ES-I3 (cell line): ENCODE measurements at regions not wholly inside any gene's neighbourhood (a gene's known extent, or its start where the extent isn't known, plus 50 kb on each side); places are given as distances from the start of the nearest gene placed in this dataset.

Source experiments
- H3K36me3 ChIP-seq: 2 replicates; pipeline ENCODE4 v1.6.1; 2013; ENCODE audit warnings: mild to moderate bottlenecking, low read length, control low read depth, moderate library complexity; ENCODE audit not compliant: insufficient read depth
- H3K4me1 ChIP-seq: 2 replicates; pipeline ENCODE4 v1.6.1; 2013; ENCODE audit warnings: mild to moderate bottlenecking, control low read depth, low read length; ENCODE audit not compliant: insufficient read depth
- H3K9ac ChIP-seq: 2 replicates; pipeline ENCODE4 v1.6.1; 2013; ENCODE audit warnings: low read depth, mild to moderate bottlenecking, low read length, moderate library complexity
- H3K9me3 ChIP-seq: 2 replicates; pipeline ENCODE4 v1.6.1; 2013; ENCODE audit warnings: mild to moderate bottlenecking, low read length, moderate library complexity; ENCODE audit not compliant: control insufficient read depth, insufficient read depth

DNA sequence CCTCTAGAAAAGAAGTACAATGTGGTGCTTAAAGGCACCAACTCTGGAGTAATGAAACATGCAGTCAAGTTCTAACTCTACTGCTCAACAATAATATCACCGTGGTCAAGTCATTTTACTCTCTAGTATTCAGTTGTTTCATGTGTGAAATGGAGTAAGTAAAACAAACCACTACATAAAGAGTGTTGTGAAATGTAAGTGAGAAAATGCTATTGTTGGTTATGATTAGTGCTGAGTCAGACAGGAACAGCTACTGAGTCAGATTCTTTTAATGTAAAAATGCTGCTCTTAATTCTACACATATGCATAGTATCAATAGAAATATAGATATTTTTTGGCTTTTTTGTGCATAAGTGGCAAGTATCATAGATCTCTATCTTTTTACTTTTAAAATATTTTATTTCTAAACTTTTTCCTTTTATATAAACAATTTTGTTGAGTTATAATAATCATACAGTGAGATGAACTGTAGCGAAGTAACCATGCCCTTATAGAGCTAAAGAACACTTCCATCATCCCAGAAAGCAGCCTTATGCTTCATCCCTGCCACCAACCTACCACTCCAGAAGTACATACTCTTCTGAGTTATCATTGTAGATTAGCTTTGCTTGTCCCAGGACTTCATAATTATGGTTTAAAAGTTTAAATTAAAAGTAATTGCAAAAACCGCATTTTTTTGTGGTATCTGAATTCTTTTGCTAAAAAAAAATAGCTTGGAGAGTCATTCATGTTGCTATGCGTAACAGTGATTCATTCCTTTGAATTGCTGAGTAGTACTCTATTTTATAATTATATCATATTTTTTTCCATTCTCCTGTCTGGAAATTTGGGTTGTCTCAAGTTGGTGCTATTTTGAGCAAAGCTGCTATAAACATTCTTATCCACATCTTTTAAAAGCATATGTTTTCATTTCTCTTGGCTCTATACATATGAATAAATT, 548.2 kb upstream of the CLINT1 start:
- Histone ChIP-seq H3K36me3 (no peaks in the 10 kb centered on the region), H3K4me1 (no peaks in the 10 kb centered on the region), H3K9ac (no peak overlapping the region), H3K9me3 (no peaks in the 10 kb centered on the region)

DNA sequence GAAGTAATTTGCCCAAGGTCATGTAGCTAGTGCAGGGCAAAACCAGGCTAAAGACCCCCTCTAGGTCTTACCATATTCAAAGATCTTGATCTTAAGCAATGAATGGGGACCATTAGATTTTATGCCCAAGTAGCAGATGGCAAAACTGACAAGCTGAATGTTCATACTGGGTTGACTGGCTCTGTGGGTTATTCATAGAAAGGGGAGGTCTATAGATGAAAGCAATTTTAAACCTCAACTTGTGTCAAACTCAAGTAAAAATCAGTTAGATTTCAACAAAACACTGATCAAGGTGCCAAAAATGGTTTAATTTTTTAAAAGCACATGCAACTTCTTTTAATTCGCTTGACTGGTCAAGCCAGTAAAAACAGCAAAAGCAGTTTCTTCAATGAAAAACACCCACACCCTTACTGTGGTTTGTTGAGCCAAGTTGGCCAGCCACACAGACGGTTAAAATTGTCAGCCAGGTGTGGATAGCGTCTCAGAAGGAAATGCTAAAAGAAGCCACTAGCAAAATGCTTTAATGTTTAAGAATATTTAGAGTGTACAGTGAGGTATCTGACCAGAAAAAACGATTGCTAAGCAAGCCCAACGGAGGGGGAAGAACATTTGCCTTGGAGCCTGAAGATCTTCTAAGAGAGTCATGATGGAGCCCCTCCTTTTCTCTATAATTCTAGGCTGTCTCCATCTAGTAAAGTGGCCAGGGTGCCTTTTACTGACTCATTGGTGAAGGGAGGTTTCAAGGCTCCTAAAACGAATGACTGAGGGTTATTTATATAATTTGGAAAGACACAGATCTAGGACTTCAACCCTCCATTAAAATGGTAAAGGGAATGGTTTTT, 539.6 kb upstream of the CLINT1 start:
- no peaks in the 10 kb centered on the region for H3K36me3 ChIP-seq
- no peaks in the 10 kb centered on the region for H3K4me1 ChIP-seq
- H3K9me3 ChIP-seq, result no peaks in the 10 kb centered on the region
- no peak overlapping the region for H3K9ac ChIP-seq

DNA sequence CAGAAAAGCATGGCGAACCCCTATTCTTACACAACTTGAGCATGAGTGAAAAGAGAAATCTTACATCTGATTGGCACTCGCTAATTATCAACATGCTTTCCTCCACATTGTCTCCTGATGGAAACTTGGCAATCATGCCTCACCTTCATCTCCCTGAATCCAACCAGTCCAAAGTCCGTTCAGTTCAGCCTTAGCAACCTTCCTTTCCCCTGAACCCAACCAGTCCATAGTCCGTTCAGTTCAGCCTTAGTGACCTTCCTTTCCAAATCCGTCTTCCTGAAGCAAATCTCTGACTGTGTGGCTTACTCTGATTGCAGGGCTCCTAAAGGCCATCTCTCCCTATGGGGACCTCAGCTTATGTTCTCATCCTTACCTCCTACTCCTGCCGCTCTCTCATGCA, 538.3 kb upstream of the CLINT1 start:
- H3K9ac ChIP-seq, result no peak overlapping the region
- no peaks in the 10 kb centered on the region for H3K4me1 ChIP-seq
- H3K9me3 ChIP-seq, result no peaks in the 10 kb centered on the region
- no peaks in the 10 kb centered on the region for H3K36me3 ChIP-seq

DNA sequence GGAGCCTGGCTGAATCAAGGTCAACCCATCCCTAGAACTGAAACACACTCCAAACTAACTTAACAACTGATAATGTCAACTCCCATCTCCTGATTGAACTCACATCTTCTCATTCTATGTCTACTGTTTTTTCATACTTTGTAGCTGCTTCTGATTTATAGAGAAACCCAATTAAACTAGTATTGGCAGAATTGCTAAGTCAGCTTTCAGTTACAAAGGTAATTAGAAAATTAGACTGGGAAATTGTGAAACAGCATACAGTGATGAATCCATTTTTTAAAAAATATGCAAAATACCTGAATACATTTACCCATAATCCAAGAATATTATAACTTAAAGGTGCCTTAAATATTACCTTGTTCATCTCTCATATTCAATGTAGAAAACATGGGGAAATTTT, 535.2 kb upstream of the CLINT1 start:
- no peak overlapping the region for H3K9ac ChIP-seq
- H3K4me1 ChIP-seq, result no peaks in the 10 kb centered on the region
- no peaks in the 10 kb centered on the region for H3K36me3 ChIP-seq
- no peaks in the 10 kb centered on the region for H3K9me3 ChIP-seq

DNA sequence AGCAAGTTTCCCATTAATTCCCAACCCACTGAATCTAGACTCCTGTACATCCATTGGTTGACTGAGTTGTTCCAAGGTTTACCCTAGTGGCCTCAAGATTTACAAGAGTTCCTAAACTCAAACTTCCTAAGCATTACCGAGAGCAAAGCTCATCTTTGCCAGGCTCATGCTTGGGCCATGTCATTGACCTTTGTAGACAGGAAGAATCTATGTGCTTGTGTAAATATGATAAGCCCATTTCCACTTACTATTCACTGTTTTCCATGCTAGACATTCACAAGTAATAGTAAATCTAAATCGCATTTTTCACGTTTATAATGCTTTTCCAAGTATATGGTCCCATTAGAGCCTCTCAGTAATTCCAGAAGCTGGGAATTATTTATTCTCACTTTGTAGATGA, 534.5 kb upstream of the CLINT1 start:
- no peaks in the 10 kb centered on the region for H3K9me3 ChIP-seq
- H3K36me3 ChIP-seq, result no peaks in the 10 kb centered on the region
- H3K9ac ChIP-seq, result no peak overlapping the region
- H3K4me1 ChIP-seq, result no peaks in the 10 kb centered on the region

DNA sequence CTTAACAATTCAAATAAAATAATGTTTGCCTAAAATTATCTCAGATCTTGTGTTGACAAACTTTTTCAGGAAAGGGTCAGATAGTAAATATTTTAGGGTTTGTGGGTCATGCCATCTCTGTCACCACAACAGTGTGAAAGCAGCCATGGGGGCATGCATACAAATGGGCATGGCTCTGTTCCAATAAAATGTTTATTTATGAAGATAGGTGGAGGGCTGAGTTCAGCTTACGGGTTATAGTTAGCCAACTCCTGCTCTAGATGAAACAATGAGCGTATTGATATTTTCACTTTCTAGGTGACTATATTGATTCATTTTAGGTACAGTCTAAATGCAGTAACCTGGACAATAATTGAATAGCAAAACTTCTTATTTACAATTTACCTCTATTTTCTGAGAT, 533.8 kb upstream of the CLINT1 start:
- Histone ChIP-seq H3K4me1 (no peaks in the 10 kb centered on the region), H3K9me3 (no peaks in the 10 kb centered on the region), H3K9ac (no peak overlapping the region), H3K36me3 (no peaks in the 10 kb centered on the region)

DNA sequence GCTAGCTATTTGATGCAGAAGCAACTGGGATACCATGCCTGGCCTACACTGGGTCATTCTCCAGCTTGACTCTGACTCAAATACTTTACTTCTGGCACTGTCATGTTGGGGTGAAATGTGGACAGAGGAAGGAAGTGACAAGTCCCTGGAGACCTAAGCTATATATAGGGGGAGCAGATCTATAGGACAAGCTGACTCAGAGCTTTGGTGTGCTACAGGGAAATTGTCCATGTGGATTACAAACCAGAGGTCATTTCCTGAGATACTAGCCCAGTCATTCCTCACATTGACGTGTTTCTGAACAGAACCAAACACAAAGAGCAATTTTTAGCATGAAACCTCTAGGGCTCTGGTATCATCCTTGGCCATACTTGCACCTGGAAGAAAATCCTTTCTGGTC, 531.6 kb upstream of the CLINT1 start:
- H3K9me3 ChIP-seq, result no peaks in the 10 kb centered on the region
- no peak overlapping the region for H3K9ac ChIP-seq
- H3K36me3 ChIP-seq, result no peaks in the 10 kb centered on the region
- no peaks in the 10 kb centered on the region for H3K4me1 ChIP-seq

DNA sequence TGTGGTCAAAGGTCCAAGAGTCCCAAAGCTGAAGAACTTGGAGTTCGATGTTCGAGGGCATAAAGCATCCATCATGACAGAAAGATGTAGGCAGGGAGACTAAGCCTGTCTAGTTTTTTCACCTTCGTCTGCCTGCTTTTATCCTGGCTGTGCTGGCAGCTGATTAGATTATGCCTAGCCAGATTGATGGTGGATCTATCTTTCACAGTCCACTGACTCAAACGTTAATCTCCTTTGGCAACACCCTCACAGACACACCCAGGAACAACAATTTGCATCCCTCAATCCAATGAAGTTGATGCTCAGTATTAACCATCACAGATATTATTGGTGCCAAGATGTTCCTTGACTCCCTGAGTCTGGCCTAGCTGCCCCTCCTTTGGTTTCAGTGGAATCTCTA, 530.8 kb upstream of the CLINT1 start:
- Histone ChIP-seq H3K36me3 (no peaks in the 10 kb centered on the region), H3K9ac (no peak overlapping the region), H3K9me3 (no peaks in the 10 kb centered on the region), H3K4me1 (no peaks in the 10 kb centered on the region)

DNA sequence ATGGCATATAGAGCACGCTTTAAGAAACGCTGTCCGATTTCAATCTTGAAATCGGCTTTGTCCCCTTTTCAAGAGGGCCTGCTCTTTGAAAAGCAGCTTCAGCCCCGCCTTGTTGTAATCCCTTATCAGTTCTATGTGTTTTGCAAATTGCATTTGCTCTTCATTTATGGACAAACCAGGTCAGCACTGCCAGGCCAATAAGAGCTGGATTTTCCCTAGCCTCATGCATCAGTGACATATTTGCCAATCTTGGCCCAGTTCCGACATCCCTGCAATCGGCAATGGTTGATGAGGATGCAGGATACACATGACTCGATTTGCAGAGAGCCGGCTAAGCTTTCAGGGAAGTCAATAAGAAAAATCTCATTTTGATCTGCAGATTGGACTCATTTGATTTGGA, 529.1 kb upstream of the CLINT1 start:
- Histone ChIP-seq H3K36me3 (no peaks in the 10 kb centered on the region), H3K9me3 (no peaks in the 10 kb centered on the region), H3K4me1 (peaks cover 2% of the 10 kb centered on the region; the same call in 1 of the 2 replicates), H3K9ac (no peak overlapping the region)

DNA sequence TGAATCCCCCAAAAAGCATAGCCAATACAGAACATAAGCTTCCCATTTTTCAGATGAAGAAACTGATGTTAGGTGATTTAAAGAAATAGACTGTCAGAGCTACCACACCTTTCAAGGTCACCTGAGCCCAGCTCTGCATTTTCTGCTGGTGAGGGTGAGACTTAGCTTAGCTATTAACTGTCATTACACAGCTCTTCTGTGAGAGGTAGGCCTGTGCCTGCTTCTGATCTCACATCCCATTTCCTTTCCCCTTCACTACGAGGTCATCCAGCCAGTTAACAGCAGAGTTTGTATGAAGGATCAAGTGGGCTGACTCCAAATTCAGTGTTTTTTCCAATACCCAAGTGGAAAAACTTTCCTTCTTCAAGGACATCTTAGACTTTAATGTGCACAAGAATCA, 528.6 kb upstream of the CLINT1 start:
- H3K4me1 ChIP-seq, result peaks cover 7% of the 10 kb centered on the region
- no peaks in the 10 kb centered on the region for H3K9me3 ChIP-seq

DNA sequence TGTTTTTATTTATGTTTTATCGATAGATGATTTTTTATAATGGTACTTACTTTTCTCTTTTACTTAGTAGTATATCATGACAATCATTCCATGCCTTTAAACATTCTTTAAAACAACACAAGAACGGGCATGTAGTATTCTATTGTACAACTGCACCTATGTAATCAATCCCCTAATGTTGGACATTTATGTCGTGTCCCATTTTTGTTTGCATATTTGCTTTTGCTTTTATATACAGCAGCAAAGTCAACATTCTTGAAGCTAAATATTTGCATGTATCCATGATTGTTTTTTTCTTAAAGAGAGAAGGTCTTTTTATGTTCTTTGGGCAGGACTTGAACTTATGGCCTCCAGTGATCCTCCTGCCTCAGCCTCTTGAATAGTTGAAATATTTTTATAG, 527.0 kb upstream of the CLINT1 start:
- Histone ChIP-seq H3K9me3 (no peaks in the 10 kb centered on the region), H3K36me3 (no peaks in the 10 kb centered on the region), H3K9ac (no peak overlapping the region), H3K4me1 (peaks cover 10% of the 10 kb centered on the region)

More for the DNA sequence above, 528.6 kb upstream of the CLINT1 start:
- no peak overlapping the region for H3K9ac ChIP-seq
- no peaks in the 10 kb centered on the region for H3K36me3 ChIP-seq

DNA sequence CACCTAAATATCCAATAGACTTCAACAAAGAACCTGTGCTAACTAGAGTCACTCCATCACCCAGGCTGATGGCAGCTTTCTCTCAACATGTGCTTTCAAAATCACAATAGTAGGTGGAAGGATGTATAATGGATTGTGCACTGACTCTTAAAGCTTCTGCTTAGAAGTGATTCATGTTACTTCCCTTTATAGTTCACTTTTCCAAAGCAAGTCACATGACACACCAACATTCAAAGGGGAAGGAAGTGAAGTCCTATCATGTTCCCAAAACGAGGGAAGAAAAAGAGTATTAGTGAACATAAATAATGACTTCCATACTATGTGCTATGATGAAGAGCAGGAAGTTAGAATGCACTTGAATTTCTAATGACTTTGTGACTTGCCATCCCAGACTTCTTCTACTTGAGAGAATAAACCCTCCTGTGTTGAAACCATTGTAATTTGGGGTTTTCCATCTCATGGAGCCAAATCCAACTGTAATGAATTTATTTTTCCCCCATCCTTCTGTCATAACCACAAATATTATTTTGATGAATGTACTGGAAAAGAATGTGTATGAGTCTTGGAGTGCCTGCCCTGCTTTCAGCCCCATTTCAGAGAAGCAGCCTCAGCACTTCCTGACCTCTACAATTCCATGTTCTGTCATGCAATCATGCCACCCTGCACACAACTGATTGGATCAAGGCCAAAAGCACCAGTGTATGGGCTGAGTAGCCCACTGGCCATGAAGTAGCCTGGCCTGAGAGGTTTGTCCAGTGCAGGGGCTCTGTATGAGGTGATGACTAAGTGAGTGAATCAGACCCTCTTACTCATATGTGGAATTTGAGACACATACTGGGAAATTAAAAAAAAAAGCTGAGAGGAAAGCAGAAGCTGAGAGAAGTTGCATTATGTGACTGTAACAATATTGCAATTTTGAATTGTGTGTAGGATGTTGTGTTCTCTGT, 525.9 kb upstream of the CLINT1 start:
- Histone ChIP-seq H3K4me1 (peaks cover 10% of the 10 kb centered on the region), H3K9me3 (no peaks in the 10 kb centered on the region), H3K36me3 (no peaks in the 10 kb centered on the region), H3K9ac (no peak overlapping the region)

DNA sequence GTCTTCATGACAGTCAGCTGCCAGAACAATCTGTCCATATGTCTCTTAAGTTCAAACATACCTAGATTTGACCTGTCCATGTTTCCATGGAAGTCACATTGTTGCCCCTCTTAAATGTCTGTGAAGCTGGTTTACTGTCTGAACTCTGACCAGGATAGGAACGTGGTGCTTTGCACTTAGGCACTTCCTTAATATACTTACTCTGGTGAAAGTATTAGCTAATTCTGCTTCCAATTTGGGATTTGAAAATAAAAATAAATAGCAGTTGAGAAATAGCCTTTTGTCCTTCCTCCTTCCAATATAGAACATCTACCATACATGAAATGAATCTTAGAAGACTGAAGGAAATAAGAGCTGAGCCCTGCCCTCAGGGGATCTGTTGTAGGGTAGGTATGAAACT, 524.5 kb upstream of the CLINT1 start:
- Histone ChIP-seq H3K4me1 (peaks cover 10% of the 10 kb centered on the region), H3K9ac (no peak overlapping the region), H3K36me3 (no peaks in the 10 kb centered on the region), H3K9me3 (no peaks in the 10 kb centered on the region)

DNA sequence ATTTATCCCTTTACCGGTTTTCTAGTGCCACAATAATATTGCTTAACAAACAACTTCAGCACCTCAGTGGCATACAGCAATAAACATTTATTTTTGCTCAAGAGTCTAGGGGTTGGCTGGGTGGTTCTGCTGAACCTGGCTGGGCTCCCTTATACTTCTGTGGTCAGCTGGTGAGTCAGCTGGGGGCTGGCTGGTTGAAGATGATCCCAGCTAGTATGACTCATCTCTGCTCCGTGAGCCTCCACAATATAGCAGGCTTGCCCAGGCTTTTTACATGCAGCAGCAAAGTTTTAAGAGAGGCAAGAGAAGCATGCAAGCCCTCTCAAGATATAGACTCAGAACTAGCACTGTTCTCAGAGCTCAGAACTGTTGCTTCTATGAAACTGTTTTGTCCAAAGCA, 523.5 kb upstream of the CLINT1 start:
- Histone ChIP-seq H3K9ac (peak overlapping the region; percentile 6; the same call in 1 of the 2 replicates), H3K36me3 (no peaks in the 10 kb centered on the region), H3K9me3 (no peaks in the 10 kb centered on the region), H3K4me1 (peaks cover 10% of the 10 kb centered on the region)
